Activated B cell treated with CpG ODN at 0.5 μM for 24 hours (primary cell): ENCODE measurements at regions not wholly inside any gene's neighbourhood (a gene's known extent, or its start where the extent isn't known, plus 50 kb on each side); places are given as distances from the start of the nearest gene placed in this dataset.

Experiments used
- ATAC-seq: fragments of 200-7000 bp; cut with Tn5 transposase; one replicate; pipeline ENCODE4 v1.10.0; 2021; ENCODE audit warnings: low read depth, mild to moderate bottlenecking, moderate library complexity
- CTCF ChIA-PET: fragments of 350-600 bp; sonication (Branson Sonifier 250); formaldehyde crosslinking; loops from one replicate; lab custom pipeline; 2021; ENCODE audit warnings: antibody characterized with exemption; lab: Charles Lee
- POLR2A ChIA-PET: fragments of 350-600 bp; sonication (Branson Sonifier 250); formaldehyde crosslinking; loops from one replicate; lab custom pipeline; 2021; ENCODE audit warnings: antibody characterized with exemption; lab: Charles Lee
- DNase-seq: peaks from one replicate; pipeline ENCODE4 v3.0.0; 2022
- H3K27ac Mint-ChIP-seq: one replicate; pipeline ENCODE4 v1.8.0; 2020; ENCODE audit warnings: mixed read lengths
- H3K27me3 Mint-ChIP-seq: one replicate; pipeline ENCODE4 v1.8.0; 2021; ENCODE audit warnings: mixed read lengths
- H3K36me3 Mint-ChIP-seq: one replicate; pipeline ENCODE4 v1.8.0; 2021; ENCODE audit warnings: low read depth, mixed read lengths
- H3K4me1 Mint-ChIP-seq: one replicate; pipeline ENCODE4 v1.8.0; 2021; ENCODE audit warnings: mixed read lengths
- H3K4me3 Mint-ChIP-seq: one replicate; pipeline ENCODE4 v1.8.0; 2020; ENCODE audit warnings: mild to moderate bottlenecking, mixed read lengths
- H3K9me3 Mint-ChIP-seq: one replicate; pipeline ENCODE4 v1.8.0; 2020; ENCODE audit warnings: mixed read lengths
- intact Hi-C: fragments of 100-400 bp; cut with micrococcal nuclease; formaldehyde crosslinking; loops from one replicate; pipeline ENCODE4 v1.15.1; 2024
- TF ChIP-seq, protein P1 (sequence below): fragments of 200-600 bp; IDR thresholded peaks from one replicate; pipeline ENCODE4 v1.8.0; 2022; ENCODE audit warnings: antibody characterized with exemption, mild to moderate bottlenecking

DNA sequence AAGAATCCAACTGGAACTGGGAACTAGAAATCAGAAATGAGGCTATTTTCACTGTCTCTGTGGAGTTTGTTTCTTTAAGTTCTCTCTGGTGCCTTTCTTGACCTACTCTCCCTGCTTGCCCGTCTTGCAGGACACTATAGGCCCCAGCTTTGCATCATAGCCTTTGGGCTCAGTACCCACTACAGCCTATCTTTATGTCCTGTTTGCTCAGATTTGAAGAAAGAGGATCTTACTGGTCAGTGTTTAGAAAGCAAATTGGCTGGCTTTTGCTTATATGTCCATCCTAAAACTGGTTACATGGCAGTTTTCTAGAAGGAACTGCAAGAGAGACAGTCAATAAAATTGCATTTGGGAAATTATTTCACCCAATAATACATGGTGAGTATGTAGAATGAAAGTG, 231.8 kb upstream of the TBL1XR1 start:
- no peak overlapping the region for H3K4me3 Mint-ChIP-seq

DNA sequence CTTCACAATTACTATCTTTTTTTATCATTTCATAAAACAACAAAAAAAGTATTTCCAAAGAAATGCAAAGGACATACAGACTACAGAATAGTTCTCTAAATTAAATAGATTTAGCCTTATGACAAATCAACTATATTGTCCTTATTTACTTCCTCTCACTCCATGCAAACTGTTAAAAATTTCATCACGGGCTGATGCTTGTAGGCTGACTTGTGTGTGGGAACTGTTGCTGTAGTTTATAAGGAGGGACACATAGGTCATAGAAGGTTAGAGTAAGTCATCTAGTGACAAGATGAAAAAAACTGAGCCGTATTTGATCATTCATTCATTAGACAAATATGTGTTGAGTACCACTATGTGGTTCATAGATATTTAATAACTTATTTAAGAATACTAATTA, 232.5 kb upstream of the TBL1XR1 start:
- no peak for ATAC-seq
- no peak for DNase-seq
- ChIA-PET CTCF (no interaction called here), POLR2A (no interaction called here)
- TF ChIP-seq, protein P1, sequence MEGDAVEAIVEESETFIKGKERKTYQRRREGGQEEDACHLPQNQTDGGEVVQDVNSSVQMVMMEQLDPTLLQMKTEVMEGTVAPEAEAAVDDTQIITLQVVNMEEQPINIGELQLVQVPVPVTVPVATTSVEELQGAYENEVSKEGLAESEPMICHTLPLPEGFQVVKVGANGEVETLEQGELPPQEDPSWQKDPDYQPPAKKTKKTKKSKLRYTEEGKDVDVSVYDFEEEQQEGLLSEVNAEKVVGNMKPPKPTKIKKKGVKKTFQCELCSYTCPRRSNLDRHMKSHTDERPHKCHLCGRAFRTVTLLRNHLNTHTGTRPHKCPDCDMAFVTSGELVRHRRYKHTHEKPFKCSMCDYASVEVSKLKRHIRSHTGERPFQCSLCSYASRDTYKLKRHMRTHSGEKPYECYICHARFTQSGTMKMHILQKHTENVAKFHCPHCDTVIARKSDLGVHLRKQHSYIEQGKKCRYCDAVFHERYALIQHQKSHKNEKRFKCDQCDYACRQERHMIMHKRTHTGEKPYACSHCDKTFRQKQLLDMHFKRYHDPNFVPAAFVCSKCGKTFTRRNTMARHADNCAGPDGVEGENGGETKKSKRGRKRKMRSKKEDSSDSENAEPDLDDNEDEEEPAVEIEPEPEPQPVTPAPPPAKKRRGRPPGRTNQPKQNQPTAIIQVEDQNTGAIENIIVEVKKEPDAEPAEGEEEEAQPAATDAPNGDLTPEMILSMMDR = no peak
- Mint-ChIP-seq H3K27me3 (no peaks in the 10 kb centered on the region), H3K27ac (no peak overlapping the region), H3K4me3 (no peak overlapping the region), H3K9me3 (no peaks in the 10 kb centered on the region), H3K36me3 (no peaks in the 10 kb centered on the region), H3K4me1 (peaks cover 16% of the 10 kb centered on the region)
- intact Hi-C loops = no loop called here

More for the DNA sequence above, 231.8 kb upstream of the TBL1XR1 start:
- H3K27ac Mint-ChIP-seq = no peak overlapping the region
- intact Hi-C loops = no loop called here
- no peak for DNase-seq
- POLR2A ChIA-PET = no interaction called here
- peaks cover 16% of the 10 kb centered on the region for H3K4me1 Mint-ChIP-seq
- TF ChIP-seq, protein P1 = no peak
- ATAC-seq = no peak
- H3K9me3 Mint-ChIP-seq = no peaks in the 10 kb centered on the region
- CTCF ChIA-PET = no interaction called here
- no peaks in the 10 kb centered on the region for H3K27me3 Mint-ChIP-seq
- H3K36me3 Mint-ChIP-seq = no peaks in the 10 kb centered on the region

DNA sequence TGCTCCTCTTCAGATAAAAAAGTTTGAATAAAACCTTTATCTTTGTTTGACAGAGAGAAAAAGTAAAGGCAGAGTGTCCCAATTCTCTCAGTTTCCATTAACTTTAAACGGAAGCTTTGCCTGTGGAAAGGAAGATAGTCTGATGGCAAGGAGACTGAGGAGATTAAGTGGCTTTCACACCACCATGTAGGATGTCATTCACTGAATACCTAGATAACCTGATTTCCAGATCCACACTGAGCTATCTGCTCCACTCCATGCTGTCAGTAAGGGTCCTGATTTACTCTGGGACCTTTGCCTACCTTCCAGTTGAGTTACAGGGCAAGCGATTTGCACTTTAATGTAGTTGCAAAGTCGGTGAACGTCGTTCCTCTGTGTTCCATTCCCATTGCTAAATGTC, 233.4 kb upstream of the TBL1XR1 start:
- Mint-ChIP-seq H3K9me3 (no peaks in the 10 kb centered on the region), H3K27ac (no peak overlapping the region), H3K4me3 (no peak overlapping the region), H3K4me1 (peaks cover 16% of the 10 kb centered on the region), H3K27me3 (no peaks in the 10 kb centered on the region), H3K36me3 (no peaks in the 10 kb centered on the region)
- TF ChIP-seq, protein P1 = no peak
- ATAC-seq (no peak), DNase-seq (no peak)
- intact Hi-C loops = no loop called here
- POLR2A ChIA-PET = no interaction called here
- CTCF ChIA-PET = no interaction called here

DNA sequence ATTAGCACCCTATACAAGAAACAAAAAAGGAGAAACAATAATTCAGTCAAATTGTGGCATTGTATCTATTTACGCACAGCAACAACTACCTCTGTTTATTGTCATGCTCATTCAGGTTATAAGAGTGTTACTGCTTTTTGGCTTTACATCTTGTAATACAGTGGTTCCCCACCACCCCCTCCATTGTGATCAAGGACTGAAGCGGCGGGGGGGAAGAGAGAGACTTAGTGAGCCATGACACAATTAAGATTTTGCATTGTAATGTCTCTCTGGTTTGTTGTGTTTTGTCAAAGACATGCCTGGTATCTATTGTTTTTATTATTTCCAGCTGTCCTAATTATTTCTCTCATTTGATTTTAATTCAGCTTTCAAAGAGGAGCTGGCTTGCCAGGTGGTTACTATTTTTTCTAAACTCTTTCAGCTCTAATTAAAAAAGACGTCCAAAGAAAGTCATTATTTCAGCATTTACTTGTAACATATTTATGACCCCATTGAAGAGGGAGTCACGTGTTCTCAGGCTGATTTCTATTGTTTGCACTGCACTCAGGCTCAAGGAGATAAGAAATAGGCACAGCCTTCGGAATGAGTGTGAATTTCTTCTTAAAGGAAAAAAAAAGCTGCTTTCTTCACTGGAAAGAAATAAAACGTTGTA, 234.4 kb upstream of the TBL1XR1 start:
- H3K27ac Mint-ChIP-seq = no peak overlapping the region
- POLR2A ChIA-PET = no interaction called here
- no peak overlapping the region for H3K4me3 Mint-ChIP-seq
- TF ChIP-seq, protein P1 = no peak
- H3K27me3 Mint-ChIP-seq = no peaks in the 10 kb centered on the region
- DNase-seq (no peak), ATAC-seq (no peak)
- H3K36me3 Mint-ChIP-seq = no peaks in the 10 kb centered on the region
- intact Hi-C loops = no loop called here
- H3K4me1 Mint-ChIP-seq = peaks cover 14% of the 10 kb centered on the region
- no peaks in the 10 kb centered on the region for H3K9me3 Mint-ChIP-seq
- CTCF ChIA-PET = no interaction called here

DNA sequence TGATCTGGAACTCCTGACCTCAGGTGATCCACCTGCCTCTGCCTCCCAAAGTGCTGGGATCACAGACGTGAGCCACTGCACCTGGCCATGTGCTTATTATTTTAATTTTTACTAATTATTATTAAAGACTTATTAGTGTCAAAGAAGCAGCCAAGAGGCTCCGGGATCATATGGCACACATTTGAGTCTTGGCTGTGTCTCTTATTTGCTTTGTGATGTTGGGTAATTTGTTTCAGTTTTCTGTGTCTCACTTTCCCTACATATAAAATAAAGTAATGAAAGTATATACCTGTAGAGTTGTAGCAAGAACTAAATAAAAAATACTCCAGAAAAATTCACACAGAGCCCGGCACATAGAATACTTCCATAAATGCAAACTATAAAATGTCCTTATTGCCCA, 238.0 kb upstream of the TBL1XR1 start:
- ChIA-PET POLR2A (no interaction called here), CTCF (no interaction called here)
- DNase-seq (no peak), ATAC-seq (no peak)
- intact Hi-C loops = no loop called here
- TF ChIP-seq, protein P1 = no peak
- no peak overlapping the region for H3K4me3 Mint-ChIP-seq
- no peaks in the 10 kb centered on the region for H3K4me1 Mint-ChIP-seq
- no peaks in the 10 kb centered on the region for H3K9me3 Mint-ChIP-seq
- H3K36me3 Mint-ChIP-seq = no peaks in the 10 kb centered on the region
- H3K27ac Mint-ChIP-seq = no peak overlapping the region
- no peaks in the 10 kb centered on the region for H3K27me3 Mint-ChIP-seq
